Lung (tissue), 11 donors: ENCODE measurements at regions not wholly inside any gene's neighbourhood (a gene's known extent, or its start where the extent isn't known, plus 50 kb on each side); places are given as distances from the start of the nearest gene placed in this dataset.

Experiments used
- ATAC-seq: fragments of 200-7000 bp; cut with Tn5 transposase; one replicate; pipeline ENCODE4 v1.9.1; 2020; ENCODE audit warnings: moderate number of reproducible peaks; ENCODE audit not compliant: insufficient read depth, low FRiP score
- DNase-seq, 3 donors: peaks; one replicate each; pipeline ENCODE4 v3.0.0-alpha.2; 2013 to 2017
- H3K27ac ChIP-seq, 2 donors: one replicate each; pipeline ENCODE4 v1.5.1; 2013; ENCODE audit warnings: mild to moderate bottlenecking in 2 of 2, moderate library complexity in 2 of 2, control low read depth in 1 of 2, inconsistent platforms in 1 of 2, low read depth in 1 of 2, low read length in 1 of 2
- H3K27me3 ChIP-seq, 3 donors: one replicate each; pipeline ENCODE4 v1.5.1; 2013; ENCODE audit warnings: low read length in 2 of 3; ENCODE audit not compliant: control insufficient read depth in 3 of 3, insufficient read depth in 3 of 3
- H3K36me3 ChIP-seq, 4 donors: one replicate each; pipeline ENCODE4 v1.5.1; 2013; ENCODE audit warnings: low read length in 4 of 4, mild to moderate bottlenecking in 1 of 4, moderate library complexity in 1 of 4; ENCODE audit not compliant: control insufficient read depth in 4 of 4, insufficient read depth in 4 of 4
- H3K4me1 ChIP-seq, 5 donors: one replicate each; pipeline ENCODE4 v1.5.1; 2013; ENCODE audit warnings: low read length in 5 of 5, mild to moderate bottlenecking in 2 of 5, moderate library complexity in 1 of 5; ENCODE audit not compliant: control insufficient read depth in 5 of 5, insufficient read depth in 5 of 5
- H3K4me3 ChIP-seq: one replicate; pipeline ENCODE4 v1.5.1; 2013; ENCODE audit warnings: mild to moderate bottlenecking, control low read depth, moderate library complexity
- H3K9ac ChIP-seq, 2 donors: one replicate each; pipeline ENCODE4 v1.5.1; 2013; ENCODE audit warnings: low read length in 2 of 2, control low read depth in 1 of 2; ENCODE audit not compliant: insufficient read depth in 1 of 2
- H3K9me3 ChIP-seq, 4 donors: one replicate each; pipeline ENCODE4 v1.5.1; 2013; ENCODE audit warnings: low read length in 3 of 4, mild to moderate bottlenecking in 1 of 4, moderate library complexity in 1 of 4; ENCODE audit not compliant: control insufficient read depth in 4 of 4, insufficient read depth in 3 of 4
- CTCF ChIP-seq: IDR thresholded peaks from 2 replicates; pipeline ENCODE4 v1.5.1; 2012; ENCODE audit warnings: mild to moderate bottlenecking; ENCODE audit errors: control extremely low read depth, extremely low read depth
- WGBS, 2 donors: extraction: QIAGEN DNeasy Blood & Tissue Kit; methylation state at CpG; one replicate each; pipeline ENCODE4 v1.1.7; 2013; 5-methylcytosine and 5-hydroxymethylcytosine counted together
- donor health status: control.
- donor health status: control.
- donor health status: Bipolar disorder and iron deficiency.
- donor health status: healthy.
- donor health status: DM: yes; HTN: yes; CAD: no.

- no peaks in the 10 kb centered on the region for H3K27me3 ChIP-seq
- ATAC-seq = no peak
- WGBS, 2 donors = 80 to 87% methylated on average over 6 of the region's 6 CpGs
- no peaks in the 10 kb centered on the region for H3K4me1 ChIP-seq
- no peak overlapping the region for H3K4me3 ChIP-seq
- DNase-seq = no peak
- H3K9ac ChIP-seq = no peak overlapping the region
- no peak for TF ChIP-seq CTCF
- H3K9me3 ChIP-seq = peaks cover 0 to 2% (median 0%) of the 10 kb centered on the region in 4 donors
- H3K36me3 ChIP-seq = no peaks in the 10 kb centered on the region
- H3K27ac ChIP-seq = no peak overlapping the region
These were observed 265.0 kb upstream of the GJE1 start for GRCh38 chr6:141867767-141868166.

- H3K4me1 ChIP-seq = no peaks in the 10 kb centered on the region
- DNase-seq = no peak
- WGBS, 2 donors = 68 to 81% methylated on average over 2 of the region's 2 CpGs
These were observed 265.8 kb upstream of the GJE1 start for GRCh38 chr6:141866731-141867497.

GRCh38 chr6:141851063-141851462, 281.7 kb upstream of the GJE1 start:
- DNase-seq (no peak), ATAC-seq (no peak)
- Histone ChIP-seq H3K4me3 (no peak overlapping the region), H3K4me1 (no peaks in the 10 kb centered on the region), H3K36me3 (no peaks in the 10 kb centered on the region), H3K27me3 (no peaks in the 10 kb centered on the region), H3K9ac (no peak overlapping the region), H3K9me3 (no peaks in the 10 kb centered on the region), H3K27ac (no peak overlapping the region)
- no peak for TF ChIP-seq CTCF
- 78 to 81% methylated on average over 3 of the region's 3 CpGs for WGBS, 2 donors

More at GRCh38 chr6:141866731-141867497, 265.8 kb upstream of the GJE1 start:
- Histone ChIP-seq H3K4me3 (no peak overlapping the region), H3K9ac (no peak overlapping the region), H3K36me3 (no peaks in the 10 kb centered on the region), H3K27ac (no peak overlapping the region), H3K9me3 (peaks cover 0 to 2% (median 0%) of the 10 kb centered on the region in 4 donors), H3K27me3 (no peaks in the 10 kb centered on the region)
- no peak for TF ChIP-seq CTCF
- ATAC-seq = no peak
